ENCODE measurements at regions not wholly inside any gene's neighbourhood (a gene's known extent, or its start where the extent isn't known, plus 50 kb on each side); places are given as distances from the start of the nearest gene placed in this dataset.

DNA sequence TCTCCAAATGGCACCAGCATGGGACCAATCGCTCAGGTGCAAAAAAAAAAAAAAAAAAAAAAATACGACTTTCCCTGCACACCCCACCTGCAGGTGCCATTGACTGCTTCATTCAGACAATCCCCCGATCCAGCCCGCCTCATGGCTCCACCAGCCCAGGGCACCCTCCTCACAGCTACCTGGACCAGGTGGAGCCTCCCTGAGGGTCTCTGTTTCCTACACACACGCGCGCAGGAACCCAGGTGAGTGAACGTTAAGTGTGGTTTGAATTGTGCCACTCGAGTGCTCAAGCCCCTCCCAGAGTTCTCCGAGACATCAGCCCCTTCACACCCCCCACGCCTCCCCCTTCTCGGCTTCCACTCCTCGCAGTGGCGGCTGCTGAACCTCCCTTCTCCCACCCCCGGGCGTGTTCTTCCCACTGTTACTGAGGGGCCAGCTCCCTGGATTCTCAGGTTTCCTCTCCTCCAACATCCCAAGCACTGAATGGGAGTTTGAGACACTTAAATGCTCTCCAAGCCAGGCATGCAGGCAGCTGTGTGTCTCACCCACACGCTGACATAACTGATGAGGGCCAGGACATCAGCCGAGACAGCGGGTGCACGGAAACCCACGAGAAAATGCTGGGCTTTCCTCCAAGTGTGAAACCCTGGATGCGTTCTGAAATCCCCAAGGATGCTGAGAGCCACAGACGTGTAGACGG, 88.8 kb upstream of the SNTG2 start:
- no peak for DNase-seq (ENCODE audit: extremely low read depth, low read depth)

GRCh38 chr2:860259-860855, 90.3 kb upstream of the SNTG2 start:
- DNase-seq (ENCODE audit: extremely low read depth, low read depth): no peak

DNA sequence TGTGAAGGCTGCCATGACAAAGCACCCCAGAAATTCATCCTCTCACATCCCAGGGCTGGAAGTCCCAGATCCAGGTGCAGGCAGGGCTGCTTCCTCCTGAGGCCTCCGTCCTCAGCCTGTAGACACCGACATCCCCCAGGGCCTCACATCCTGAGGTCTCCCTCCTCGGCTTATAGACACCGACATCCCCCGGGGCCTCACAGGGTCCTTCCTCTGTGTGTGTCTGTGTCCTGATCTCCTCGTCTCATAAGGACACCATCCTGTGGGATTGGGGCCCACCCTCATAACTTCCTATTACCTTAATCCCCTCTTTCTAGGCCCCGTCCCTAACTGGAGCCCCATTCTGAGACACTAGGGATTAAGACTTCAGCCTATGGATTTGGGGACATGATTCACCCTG, 92.0 kb upstream of the SNTG2 start:
- no peak for DNase-seq (ENCODE audit: extremely low read depth, low read depth)

DNA sequence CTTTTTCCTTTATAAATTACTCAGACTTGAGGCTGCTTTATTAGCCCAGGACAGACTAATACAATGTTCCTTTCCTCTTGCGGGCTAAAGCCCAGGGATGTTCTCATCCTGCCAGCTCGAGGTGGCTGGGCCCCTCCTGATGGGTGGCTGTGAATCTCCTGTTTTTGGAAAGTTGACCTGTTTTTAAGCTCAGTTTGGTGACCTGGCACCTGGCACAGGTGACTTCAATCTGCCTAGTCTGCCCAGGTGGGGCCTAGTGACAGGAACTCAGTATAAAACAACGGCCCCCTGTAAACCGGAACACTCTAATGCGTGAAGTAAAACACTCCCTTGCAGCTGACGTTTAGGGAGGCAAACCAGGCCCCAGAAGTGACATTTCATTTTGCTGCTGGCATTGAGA, 92.7 kb upstream of the SNTG2 start:
- DNase-seq (ENCODE audit: extremely low read depth, low read depth): no peak

- no peak for DNase-seq (ENCODE audit: extremely low read depth, low read depth)
Measured at GRCh38 chr2:857081-857480, 93.6 kb upstream of the SNTG2 start.

- no peak for DNase-seq (ENCODE audit: extremely low read depth, low read depth)
Measured at GRCh38 chr2:856456-856855, 94.2 kb upstream of the SNTG2 start.

DNA sequence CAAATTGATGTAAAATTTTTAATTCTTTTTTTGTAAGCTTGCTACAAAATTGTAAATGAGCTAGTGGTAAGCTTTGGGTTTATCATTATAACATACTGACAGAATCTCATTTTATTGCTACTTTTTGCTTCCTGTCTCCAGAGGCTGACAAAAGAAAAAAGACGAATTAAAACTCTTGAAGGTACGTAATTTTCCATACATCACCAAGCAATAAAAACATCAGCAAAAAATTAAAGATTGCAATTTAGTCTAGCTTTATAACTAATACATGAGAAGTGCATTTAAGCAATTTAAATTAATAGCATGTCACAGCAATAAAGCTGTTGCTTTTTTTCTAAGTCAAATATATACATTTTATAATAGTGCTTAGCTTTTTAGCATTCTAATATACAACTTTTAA, 94.6 kb upstream of the SNTG2 start:
- no peak for DNase-seq (ENCODE audit: extremely low read depth, low read depth)

- no peak for DNase-seq (ENCODE audit: extremely low read depth, low read depth)
Measured at GRCh38 chr2:855177-855576, 95.5 kb upstream of the SNTG2 start.

DNA sequence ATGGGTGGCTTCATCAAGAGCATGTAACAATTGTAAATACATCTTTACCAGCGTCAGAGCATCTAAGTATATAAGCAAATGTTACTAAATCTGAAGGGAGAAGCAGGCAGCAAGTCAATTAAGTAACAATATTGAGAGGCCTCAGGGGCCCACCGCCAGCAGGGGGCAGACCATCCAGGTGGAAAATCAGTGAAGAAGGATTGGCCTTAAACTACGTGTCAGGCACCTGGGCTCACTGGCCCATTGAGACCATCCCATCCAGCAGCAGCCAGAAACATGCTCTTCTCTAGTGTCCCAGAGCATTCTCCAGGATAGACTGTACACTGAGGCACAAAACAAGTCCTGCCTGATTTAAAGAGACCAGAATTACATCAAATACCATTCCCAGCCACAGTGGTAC, 96.2 kb upstream of the SNTG2 start:
- DNase-seq (ENCODE audit: extremely low read depth, low read depth): no peak

GRCh38 chr2:853203-853870, 97.3 kb upstream of the SNTG2 start:
- DNase-seq (ENCODE audit: extremely low read depth, low read depth): no peak

- no peak for DNase-seq (ENCODE audit: extremely low read depth, low read depth)
Measured at GRCh38 chr2:852168-852567, 98.5 kb upstream of the SNTG2 start.

GRCh38 chr2:851680-852079, 99.0 kb upstream of the SNTG2 start:
- no peak for DNase-seq (ENCODE audit: extremely low read depth, low read depth)

- DNase-seq (ENCODE audit: extremely low read depth, low read depth): no peak
Measured at GRCh38 chr2:851078-851477, 99.6 kb upstream of the SNTG2 start.

GRCh38 chr2:850429-850828, 100.2 kb upstream of the SNTG2 start:
- DNase-seq (ENCODE audit: extremely low read depth, low read depth): no peak

DNA sequence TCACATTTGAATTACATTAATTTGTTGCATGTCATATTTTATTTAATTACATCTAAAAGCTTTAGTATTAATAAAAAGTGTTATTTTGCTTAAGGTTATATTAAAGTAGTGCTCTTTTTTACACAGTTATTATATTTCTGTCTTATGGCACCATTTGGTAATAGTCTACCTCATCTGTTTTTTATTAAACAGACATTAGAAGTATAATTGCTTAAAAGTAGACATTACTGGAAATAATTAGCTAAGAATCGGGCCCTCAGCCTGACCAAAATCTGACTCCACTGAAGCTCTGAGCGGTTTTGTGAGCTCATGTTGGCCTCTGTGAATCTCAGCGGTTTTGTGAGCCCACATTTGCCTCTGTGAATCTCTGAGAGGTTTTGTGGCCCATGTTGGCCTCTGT, 102.5 kb upstream of the SNTG2 start:
- no peak for DNase-seq (ENCODE audit: extremely low read depth, low read depth)

GRCh38 chr2:847669-848068, 103.0 kb upstream of the SNTG2 start:
- no peak for DNase-seq (ENCODE audit: extremely low read depth, low read depth)

DNA sequence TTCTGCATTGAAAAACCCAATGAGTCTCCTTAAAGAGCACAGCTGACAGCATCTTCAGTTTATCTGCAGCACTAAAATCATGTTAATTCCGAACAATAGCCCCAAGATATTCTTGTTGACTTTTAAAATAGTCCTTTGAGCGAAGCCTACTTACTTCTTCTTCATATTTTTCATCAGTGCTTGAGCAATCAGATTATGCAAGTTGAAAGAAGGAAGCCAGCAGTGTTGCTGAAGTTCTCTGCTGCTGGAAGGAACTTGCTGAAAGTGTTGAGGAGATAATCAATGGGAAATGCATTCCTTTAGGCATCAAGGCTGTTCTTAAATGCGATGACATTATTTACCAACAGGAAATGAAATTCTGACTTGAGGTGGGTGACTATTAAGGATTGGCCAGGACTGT, 105.9 kb upstream of the SNTG2 start:
- no peak for DNase-seq (ENCODE audit: extremely low read depth, low read depth)

DNA sequence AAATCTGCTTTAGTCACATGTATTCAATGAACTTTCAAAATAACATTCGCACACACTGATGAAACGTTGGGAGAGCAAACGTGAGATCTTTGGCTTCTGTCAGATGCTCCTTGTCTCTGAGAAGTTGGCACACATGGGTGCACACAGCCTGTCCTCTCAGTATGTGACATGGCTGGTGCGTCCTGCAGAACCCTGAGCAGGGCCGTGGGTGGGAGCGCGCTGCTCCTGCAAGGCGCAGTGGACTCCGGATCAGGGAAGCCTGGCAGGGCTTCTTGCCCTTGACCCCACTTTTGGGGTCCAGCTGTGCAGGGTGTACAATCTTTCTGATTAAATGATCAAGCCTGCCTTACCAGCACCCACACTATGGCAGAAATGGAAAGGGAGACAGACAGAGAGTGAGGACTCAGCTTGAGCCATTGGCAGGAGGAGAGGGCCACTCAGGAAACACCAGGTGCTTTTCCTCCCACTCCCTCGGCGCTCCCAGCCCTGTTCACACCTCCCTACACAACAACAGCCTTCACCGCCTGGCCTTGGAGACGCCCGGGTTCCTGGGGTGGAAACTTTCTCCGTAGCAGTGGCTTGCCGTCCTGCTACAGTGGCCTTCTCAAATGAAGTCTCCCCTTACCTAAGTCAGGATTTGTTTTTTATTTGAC, 108.4 kb upstream of the SNTG2 start:
- DNase-seq (ENCODE audit: extremely low read depth, low read depth): no peak

DNA sequence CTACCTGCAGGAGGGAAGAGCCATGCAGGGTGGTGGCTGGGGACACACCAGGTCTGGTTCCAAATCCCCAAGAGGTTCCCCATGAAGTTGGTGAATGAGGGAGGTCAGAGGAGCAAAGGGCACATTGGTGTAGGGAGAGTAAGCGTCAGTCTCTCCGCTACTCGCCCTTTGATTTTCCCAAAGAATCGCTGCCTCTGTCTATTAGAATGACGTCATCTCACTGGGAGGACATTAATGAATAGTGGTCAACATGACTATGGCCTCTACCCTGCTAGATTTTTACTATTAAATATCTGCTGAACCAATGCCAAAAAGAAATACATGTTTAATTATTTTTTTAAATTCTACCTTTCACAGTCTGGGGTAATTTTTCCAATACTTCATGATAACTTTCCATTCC, 109.6 kb upstream of the SNTG2 start:
- no peak for DNase-seq (ENCODE audit: extremely low read depth, low read depth)

GRCh38 chr2:834233-834632, 116.4 kb upstream of the SNTG2 start:
- DNase-seq (ENCODE audit: extremely low read depth, low read depth): no peak

DNA sequence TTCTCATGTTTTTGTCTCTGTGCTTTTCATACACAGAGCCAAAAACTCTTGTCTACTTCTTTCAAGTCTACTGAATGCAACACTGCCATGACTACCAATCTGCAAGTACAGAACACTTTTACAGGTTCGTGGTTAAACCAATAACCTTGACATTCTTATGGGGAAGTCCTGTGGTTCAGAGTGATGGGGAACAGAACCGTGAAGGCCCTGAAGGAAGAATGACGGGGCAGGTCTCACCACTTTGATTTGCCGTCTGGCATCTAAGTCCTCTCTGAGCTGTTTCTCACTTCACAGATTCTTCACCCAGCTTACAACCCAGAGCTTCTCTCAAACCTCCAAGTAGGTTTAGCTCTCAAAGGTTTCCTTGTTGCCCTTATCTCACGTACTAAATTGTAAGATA, 117.5 kb upstream of the SNTG2 start:
- no peak for DNase-seq (ENCODE audit: extremely low read depth, low read depth)

- DNase-seq (ENCODE audit: extremely low read depth, low read depth): no peak
Measured at GRCh38 chr2:832635-833034, 118.0 kb upstream of the SNTG2 start.
